Type B pancreatic cell (in vitro differentiated cells): ENCODE measurements at regions not wholly inside any gene's neighbourhood (a gene's known extent, or its start where the extent isn't known, plus 50 kb on each side); places are given as distances from the start of the nearest gene placed in this dataset.

ENCODE experiments used
- DNase-seq: peaks from one replicate; pipeline ENCODE4 v3.0.0; 2021; ENCODE audit warnings: mixed read lengths; ENCODE audit not compliant: unreplicated experiment; ENCODE audit errors: extremely low spot score
- H3K27ac Mint-ChIP-seq: 2 replicates; pipeline ENCODE4 v1.8.0; 2021; ENCODE audit warnings: mild to moderate bottlenecking, mixed read lengths
- H3K27me3 Mint-ChIP-seq: 2 replicates; pipeline ENCODE4 v1.8.0; 2021; ENCODE audit warnings: mixed read lengths
- H3K36me3 Mint-ChIP-seq: 2 replicates; pipeline ENCODE4 v1.8.0; 2021; ENCODE audit warnings: mixed read lengths
- H3K4me1 Mint-ChIP-seq: one replicate; pipeline ENCODE4 v1.8.0; 2021; ENCODE audit warnings: mixed read lengths; ENCODE audit not compliant: unreplicated experiment
- H3K4me3 Mint-ChIP-seq: 2 replicates; pipeline ENCODE4 v1.8.0; 2021; ENCODE audit warnings: mild to moderate bottlenecking, mixed read lengths
- H3K9me3 Mint-ChIP-seq: 2 replicates; pipeline ENCODE4 v1.8.0; 2021; ENCODE audit warnings: mixed read lengths
- TF ChIP-seq, protein P1 (sequence below): fragments of 200-600 bp; sonication (generic); conservative IDR thresholded peaks from 2 replicates; pipeline ENCODE4 v1.5.0; 2021; ENCODE audit warnings: antibody characterized with exemption, mild to moderate bottlenecking

DNA sequence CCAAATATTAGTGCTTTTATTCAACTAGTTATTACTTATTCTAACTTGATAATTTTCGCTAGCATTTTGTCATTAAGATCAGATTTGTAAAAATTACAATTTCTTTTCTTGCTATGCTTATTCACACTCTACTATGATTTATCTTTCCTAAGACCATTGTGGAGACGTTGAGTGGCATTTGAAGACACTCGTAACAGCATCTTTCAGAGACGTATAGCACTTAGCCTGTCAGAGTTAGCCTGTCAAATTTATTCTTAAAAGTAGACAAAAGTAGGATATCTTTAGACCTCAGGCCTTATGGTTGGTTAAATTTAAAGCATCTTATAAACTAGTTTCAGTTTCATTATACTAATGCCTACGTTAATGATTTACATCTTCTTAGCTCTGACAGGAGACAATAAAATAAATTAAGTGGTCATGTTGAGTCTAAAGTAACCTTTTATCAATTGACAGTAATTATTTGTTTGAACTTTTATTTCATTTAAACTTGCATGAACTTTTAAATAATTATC is 1410.1 kb downstream of the MRPL39 start:
- Mint-ChIP-seq H3K4me3 (no peak overlapping the region), H3K27me3 (no peaks in the 10 kb centered on the region), H3K9me3 (no peaks in the 10 kb centered on the region), H3K36me3 (no peaks in the 10 kb centered on the region), H3K4me1 (no peaks in the 10 kb centered on the region), H3K27ac (no peak overlapping the region)
- TF ChIP-seq, protein P1, sequence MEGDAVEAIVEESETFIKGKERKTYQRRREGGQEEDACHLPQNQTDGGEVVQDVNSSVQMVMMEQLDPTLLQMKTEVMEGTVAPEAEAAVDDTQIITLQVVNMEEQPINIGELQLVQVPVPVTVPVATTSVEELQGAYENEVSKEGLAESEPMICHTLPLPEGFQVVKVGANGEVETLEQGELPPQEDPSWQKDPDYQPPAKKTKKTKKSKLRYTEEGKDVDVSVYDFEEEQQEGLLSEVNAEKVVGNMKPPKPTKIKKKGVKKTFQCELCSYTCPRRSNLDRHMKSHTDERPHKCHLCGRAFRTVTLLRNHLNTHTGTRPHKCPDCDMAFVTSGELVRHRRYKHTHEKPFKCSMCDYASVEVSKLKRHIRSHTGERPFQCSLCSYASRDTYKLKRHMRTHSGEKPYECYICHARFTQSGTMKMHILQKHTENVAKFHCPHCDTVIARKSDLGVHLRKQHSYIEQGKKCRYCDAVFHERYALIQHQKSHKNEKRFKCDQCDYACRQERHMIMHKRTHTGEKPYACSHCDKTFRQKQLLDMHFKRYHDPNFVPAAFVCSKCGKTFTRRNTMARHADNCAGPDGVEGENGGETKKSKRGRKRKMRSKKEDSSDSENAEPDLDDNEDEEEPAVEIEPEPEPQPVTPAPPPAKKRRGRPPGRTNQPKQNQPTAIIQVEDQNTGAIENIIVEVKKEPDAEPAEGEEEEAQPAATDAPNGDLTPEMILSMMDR, result no peak
- DNase-seq, result no peak

DNA sequence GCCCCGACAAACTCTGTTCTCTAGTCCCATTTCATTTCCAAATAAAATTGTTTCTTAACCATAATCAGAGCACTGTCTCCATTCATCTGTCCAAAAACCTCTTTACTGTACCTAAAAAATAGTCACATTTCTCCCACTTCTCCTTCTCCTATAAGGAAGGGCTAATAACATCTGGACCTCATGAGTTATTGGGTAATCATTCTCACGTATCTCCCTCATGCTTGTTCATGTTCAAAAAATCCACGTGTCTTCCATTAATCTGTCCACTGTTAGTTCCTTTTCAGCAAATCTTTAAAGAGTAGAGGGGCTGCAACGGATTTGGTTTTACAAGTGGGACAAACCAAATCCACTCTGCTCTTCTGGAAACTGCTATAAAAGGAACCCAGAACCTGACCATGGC is 1418.8 kb downstream of the MRPL39 start:
- Mint-ChIP-seq H3K9me3 (no peaks in the 10 kb centered on the region), H3K27ac (no peak overlapping the region), H3K27me3 (no peaks in the 10 kb centered on the region), H3K36me3 (no peaks in the 10 kb centered on the region), H3K4me1 (no peaks in the 10 kb centered on the region), H3K4me3 (no peak overlapping the region)
- no peak for DNase-seq
- TF ChIP-seq, protein P1, result no peak

DNA sequence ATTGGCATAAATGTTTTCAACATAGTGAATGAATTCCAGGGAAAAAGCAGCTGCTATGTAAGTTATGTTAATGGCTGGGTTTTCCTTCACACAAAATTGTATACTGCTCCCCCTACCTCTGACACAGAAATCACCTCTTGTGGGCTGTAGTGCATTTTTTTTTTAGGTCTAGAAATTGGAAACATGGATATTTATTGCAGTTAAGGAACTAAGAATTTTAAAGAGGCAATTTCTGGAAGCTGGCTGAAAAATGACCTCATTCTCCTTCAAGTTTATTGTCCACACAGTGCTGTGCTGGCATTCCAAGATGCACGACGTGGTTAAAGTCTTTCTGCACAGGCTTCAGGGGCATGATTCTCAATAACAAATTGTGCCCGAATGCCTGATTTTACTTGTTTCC is 1424.2 kb downstream of the MRPL39 start:
- peaks cover 9% of the 10 kb centered on the region for H3K9me3 Mint-ChIP-seq
- H3K27me3 Mint-ChIP-seq, result no peaks in the 10 kb centered on the region
- no peak overlapping the region for H3K4me3 Mint-ChIP-seq
- DNase-seq, result no peak
- no peaks in the 10 kb centered on the region for H3K4me1 Mint-ChIP-seq
- no peaks in the 10 kb centered on the region for H3K36me3 Mint-ChIP-seq
- no peak overlapping the region for H3K27ac Mint-ChIP-seq
- TF ChIP-seq, protein P1, result no peak

DNA sequence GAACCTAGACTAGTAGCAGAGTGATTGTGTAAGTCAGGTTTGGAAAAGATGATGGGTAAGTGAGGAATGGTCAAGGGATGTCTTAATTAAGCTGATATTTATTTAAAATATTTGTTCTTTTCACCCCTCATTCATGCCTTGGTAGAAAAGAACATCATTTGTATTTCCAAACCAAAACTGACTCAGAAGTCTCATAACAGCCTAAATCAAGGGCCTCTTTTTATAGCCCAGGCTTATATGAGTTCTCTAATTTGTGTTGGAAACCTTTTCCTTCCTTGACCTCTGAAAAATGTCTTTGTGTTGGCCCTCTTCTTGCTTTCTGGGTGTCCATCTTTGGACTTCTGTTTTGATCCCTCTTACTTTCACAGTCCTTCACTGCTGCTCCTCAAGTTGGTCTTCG is 1428.2 kb downstream of the MRPL39 start:
- peaks cover 9% of the 10 kb centered on the region for H3K9me3 Mint-ChIP-seq
- H3K4me3 Mint-ChIP-seq, result no peak overlapping the region
- no peaks in the 10 kb centered on the region for H3K36me3 Mint-ChIP-seq
- H3K4me1 Mint-ChIP-seq, result no peaks in the 10 kb centered on the region
- TF ChIP-seq, protein P1, result no peak
- no peak overlapping the region for H3K27ac Mint-ChIP-seq
- DNase-seq, result no peak
- H3K27me3 Mint-ChIP-seq, result no peaks in the 10 kb centered on the region

DNA sequence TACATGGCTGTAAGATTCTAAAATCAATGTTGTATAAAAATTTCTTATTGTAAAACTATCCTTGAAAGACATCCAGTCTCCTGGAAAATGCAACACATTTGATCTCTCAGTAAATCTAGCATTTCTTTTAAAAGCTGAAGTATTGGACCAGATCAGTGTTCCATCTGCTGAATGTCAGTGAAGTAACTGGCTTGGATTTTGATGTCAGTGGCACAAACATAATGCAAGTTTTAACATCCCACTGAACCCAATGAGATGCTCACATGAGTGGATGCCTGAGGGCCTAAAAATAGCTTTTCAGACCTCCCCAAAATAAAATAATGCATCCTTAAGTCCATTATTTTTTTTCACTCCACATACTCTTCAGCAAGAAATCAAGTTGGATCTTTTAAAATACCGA is 1432.2 kb downstream of the MRPL39 start:
- TF ChIP-seq, protein P1, result no peak
- no peak for DNase-seq
- no peaks in the 10 kb centered on the region for H3K27me3 Mint-ChIP-seq
- H3K27ac Mint-ChIP-seq, result no peak overlapping the region
- H3K4me3 Mint-ChIP-seq, result no peak overlapping the region
- peaks cover 9% of the 10 kb centered on the region for H3K9me3 Mint-ChIP-seq
- no peaks in the 10 kb centered on the region for H3K4me1 Mint-ChIP-seq
- H3K36me3 Mint-ChIP-seq, result no peaks in the 10 kb centered on the region

DNA sequence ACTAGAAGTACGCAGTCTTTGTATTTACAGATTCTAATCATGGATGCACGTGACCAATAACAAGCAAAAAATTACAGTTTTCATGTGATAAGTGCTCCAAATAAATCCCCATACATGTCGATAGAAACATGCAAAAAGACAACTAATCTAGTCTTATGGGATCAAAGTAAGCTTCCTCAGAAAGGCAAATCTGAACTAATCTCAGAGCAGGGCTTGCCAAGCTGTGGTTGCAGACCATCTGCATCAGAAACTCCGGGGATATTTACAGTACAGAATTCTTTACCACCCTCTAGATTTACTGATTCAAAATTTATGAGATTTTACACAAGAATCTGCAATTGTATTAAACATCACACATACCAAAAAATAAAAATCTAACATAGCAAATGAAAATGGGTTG is 1435.5 kb downstream of the MRPL39 start:
- Mint-ChIP-seq H3K27ac (no peak overlapping the region), H3K27me3 (no peaks in the 10 kb centered on the region), H3K36me3 (no peaks in the 10 kb centered on the region), H3K4me3 (no peak overlapping the region), H3K4me1 (no peaks in the 10 kb centered on the region), H3K9me3 (no peaks in the 10 kb centered on the region)
- DNase-seq, result no peak
- TF ChIP-seq, protein P1, result no peak
